HG03575 (cell line): ENCODE measurements at regions not wholly inside any gene's neighbourhood (a gene's known extent, or its start where the extent isn't known, plus 50 kb on each side); places are given as distances from the start of the nearest gene placed in this dataset.
"Not testable (repeated sequence)": the region's sequence is repeated elsewhere in the genome, so short reads cannot be mapped to it uniquely, and the experiment has no call there.

Experiments
- ATAC-seq: cut with Tn5 transposase; IDR thresholded peaks from one replicate; pipeline ENCODE4 v1.9.1; 2021; ENCODE audit not compliant: unreplicated experiment, insufficient number of reproducible peaks, low FRiP score; ENCODE audit errors: extremely low read depth

DNA sequence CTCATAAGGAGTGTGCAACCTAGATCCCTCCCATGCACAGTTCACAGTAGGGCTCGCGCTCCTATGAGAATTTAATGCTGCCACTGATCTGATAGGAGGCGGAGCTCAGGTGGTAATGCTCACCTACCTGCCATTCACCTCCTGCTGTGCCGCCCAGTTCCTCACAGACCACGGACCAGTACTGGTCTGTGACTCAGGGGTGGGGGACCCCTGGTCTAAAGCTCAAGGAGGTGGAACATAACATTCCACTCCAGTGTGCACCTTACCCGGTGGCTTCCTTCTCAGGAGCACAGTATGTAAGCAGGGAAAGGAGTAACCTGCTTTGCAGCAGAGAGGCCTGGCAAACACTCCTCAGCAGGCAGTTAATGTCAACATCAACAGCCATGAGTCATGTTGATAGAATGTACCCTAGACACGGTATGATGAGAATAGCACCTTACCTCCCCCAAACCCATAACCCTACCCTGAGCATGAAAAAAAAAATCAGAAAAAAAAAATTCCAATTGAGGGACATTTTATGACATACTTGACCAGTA, 273.5 kb downstream of the FGFR2 start:
- no peak for ATAC-seq

DNA sequence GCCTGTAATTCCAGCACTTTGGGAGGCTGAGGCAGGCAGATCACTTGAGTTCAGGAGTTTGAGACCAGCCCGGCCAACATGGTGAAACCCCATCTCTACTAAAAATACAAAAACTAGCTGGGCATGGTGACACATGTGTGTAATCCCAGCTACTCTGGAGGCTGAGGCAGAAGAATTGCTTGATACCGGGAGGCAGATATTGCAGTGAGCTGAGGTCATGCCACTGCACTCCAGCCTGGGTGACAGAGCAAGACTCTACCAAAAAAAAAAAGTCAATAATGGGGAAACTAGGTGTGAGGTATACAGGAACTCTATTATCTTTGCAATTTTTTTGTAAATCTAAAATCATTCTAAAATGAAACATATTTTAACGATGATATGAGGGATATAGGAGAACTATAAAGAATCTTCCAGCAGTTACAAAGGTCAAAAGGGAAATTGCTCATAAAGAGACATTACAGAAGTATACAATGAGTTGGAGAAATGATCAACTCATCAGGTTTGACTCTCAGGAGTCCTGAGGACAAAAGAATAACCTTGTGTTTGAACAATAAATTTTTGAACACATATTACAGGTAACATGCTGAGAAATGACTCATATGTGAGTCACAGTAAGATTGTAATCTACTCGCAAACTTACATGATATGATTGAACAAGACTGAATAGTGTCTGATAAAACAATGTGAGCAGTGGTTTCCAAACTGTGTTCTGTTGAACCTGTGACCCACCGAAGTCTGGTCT, 272.6 kb downstream of the FGFR2 start:
- no peak for ATAC-seq

GRCh38 chr10:121326905-121327304, 271.3 kb downstream of the FGFR2 start:
- no peak for ATAC-seq

GRCh38 chr10:121327727-121328126, 270.5 kb downstream of the FGFR2 start:
- no peak for ATAC-seq

GRCh38 chr10:121329631-121330030, 268.6 kb downstream of the FGFR2 start:
- not testable (repeated sequence) for ATAC-seq

GRCh38 chr10:121330563-121330962, 267.7 kb downstream of the FGFR2 start:
- ATAC-seq: no peak

DNA sequence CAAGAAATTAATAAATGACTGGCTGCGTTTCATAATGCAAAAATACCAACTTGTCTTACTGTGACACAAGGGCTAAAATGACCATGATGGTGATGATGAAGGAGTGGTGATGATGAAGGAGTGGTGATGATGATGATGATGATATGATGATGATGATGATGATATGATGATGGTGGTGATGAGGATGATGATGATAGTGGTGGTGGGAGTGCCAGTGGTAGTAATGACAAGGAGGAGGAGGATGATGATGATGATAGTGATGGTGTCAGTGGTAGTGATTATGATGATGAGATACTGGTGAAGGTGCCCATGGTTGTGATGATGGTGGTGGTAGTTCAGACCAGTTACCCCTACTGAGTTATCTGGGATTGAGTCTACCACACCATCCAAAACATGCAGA, 265.9 kb downstream of the FGFR2 start:
- ATAC-seq: no peak

GRCh38 chr10:121332829-121333765, 265.1 kb downstream of the FGFR2 start:
- ATAC-seq: no peak

- no peak for ATAC-seq
Observed at GRCh38 chr10:121335386-121335925, 262.8 kb downstream of the FGFR2 start.

GRCh38 chr10:121337427-121337826, 260.8 kb downstream of the FGFR2 start:
- ATAC-seq: no peak

DNA sequence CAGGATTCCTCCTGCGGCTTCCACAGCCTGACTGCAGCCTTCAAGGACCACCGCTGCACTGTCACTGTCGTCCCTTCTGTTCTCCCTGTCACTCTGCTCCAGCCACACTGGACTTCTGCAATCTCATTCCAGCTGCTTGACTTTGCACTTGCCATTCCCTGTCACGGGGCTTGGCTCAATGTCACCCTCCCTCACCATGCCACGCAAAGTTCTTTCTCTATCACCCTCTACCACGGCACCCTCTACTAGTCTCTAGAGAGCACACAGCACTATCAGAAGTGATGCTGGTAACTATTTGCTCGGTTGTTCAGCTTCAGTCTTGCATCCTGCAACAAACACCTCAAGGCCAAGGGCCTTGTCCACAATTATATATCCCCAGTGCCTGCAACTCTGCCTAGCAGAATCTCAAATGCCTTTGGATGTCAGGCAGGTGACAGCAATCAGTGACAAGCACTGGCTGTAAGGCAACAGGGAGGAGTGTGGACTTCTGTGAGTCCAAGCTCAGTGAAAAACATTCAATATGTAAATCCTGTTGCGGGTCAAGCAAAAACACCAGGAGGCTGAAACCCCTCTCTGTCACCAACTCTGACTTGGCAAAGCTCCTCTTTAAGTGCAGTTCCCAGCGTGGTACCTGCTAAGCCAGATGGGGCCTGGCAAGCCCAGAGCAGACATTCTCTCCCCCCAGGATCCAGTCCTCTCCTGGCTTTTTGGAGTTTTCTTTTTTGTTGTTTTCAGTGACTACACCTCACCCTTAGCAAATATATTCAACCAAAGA, 259.9 kb downstream of the FGFR2 start:
- ATAC-seq: no peak

GRCh38 chr10:121339114-121339513, 259.1 kb downstream of the FGFR2 start:
- no peak for ATAC-seq

DNA sequence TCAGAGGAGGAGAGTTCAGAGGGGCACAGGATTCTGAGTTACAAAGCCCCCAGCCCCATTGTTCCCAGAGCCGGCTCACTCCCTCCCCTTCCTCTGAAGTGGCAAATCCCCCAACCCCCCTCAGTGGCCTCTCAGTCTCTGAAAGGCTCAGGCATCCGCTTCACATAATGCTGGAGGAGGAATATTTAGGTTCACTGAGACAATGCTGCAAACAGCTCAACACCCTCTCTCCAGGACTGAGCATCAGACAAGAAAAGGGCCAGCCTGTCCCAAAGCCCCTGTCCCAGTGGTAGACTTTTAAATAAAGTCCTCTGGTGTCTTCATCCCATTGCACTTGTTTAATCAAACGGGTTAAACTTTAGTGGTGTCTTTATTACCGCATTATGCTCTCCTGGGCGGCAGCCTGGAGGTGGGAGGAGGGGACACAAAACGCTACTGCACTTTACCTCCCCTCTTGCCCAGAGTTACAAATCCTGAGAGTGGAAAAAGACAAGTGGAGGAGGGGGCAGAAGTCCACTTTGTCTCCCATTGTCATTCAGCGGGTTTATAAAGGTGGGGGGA, 257.9 kb downstream of the FGFR2 start:
- no peak for ATAC-seq

- ATAC-seq: no peak
Observed at GRCh38 chr10:121351540-121351939, 246.7 kb downstream of the FGFR2 start.

- ATAC-seq: no peak
Observed at GRCh38 chr10:121352231-121352855, 245.9 kb downstream of the FGFR2 start.

GRCh38 chr10:121355161-121355560, 243.1 kb downstream of the FGFR2 start:
- ATAC-seq: no peak

GRCh38 chr10:121356183-121356582, 242.1 kb downstream of the FGFR2 start:
- ATAC-seq: no peak

GRCh38 chr10:121357401-121357800, 240.8 kb downstream of the FGFR2 start:
- ATAC-seq: no peak
